ENCODE measurements at regions not wholly inside any gene's neighbourhood (a gene's known extent, or its start where the extent isn't known, plus 50 kb on each side); places are given as distances from the start of the nearest gene placed in this dataset.

GRCh38 chr2:139645617-139646016 lies 865.4 kb upstream of the NXPH2 start:
- DNase-seq (ENCODE audit: low read depth in 1 of 2, low spot score in 1 of 2): no peak
- no peak overlapping the region for H3K4me3 ChIP-seq (replicated peaks; ENCODE audit: insufficient read depth, low read length)
- no peaks in the 10 kb centered on the region for H3K27me3 ChIP-seq (ENCODE audit: insufficient read depth, poor library complexity, severe bottlenecking)
- TF ChIP-seq SPI1 (IDR thresholded peaks at IDR 0.05; ENCODE audit: borderline replicate concordance, low read depth): no peak
- no peak for TF ChIP-seq GABPA (IDR thresholded peaks at IDR 0.05; ENCODE audit: low read depth)
- TF ChIP-seq REST (IDR thresholded peaks at IDR 0.05; ENCODE audit: insufficient replicate concordance, low read depth): no peak
- no peak for TF ChIP-seq POLR2AphosphoS5 (IDR thresholded peaks at IDR 0.05; ENCODE audit: low read depth)
- TF ChIP-seq, protein P1, sequence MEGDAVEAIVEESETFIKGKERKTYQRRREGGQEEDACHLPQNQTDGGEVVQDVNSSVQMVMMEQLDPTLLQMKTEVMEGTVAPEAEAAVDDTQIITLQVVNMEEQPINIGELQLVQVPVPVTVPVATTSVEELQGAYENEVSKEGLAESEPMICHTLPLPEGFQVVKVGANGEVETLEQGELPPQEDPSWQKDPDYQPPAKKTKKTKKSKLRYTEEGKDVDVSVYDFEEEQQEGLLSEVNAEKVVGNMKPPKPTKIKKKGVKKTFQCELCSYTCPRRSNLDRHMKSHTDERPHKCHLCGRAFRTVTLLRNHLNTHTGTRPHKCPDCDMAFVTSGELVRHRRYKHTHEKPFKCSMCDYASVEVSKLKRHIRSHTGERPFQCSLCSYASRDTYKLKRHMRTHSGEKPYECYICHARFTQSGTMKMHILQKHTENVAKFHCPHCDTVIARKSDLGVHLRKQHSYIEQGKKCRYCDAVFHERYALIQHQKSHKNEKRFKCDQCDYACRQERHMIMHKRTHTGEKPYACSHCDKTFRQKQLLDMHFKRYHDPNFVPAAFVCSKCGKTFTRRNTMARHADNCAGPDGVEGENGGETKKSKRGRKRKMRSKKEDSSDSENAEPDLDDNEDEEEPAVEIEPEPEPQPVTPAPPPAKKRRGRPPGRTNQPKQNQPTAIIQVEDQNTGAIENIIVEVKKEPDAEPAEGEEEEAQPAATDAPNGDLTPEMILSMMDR (IDR thresholded peaks at IDR 0.05; ENCODE audit: insufficient read depth, low read length): no peak
- H3K27ac ChIP-seq (replicated peaks): no peak overlapping the region

GRCh38 chr2:139643139-139643538 lies 862.9 kb upstream of the NXPH2 start:
- Histone ChIP-seq H3K4me3 (replicated peaks; ENCODE audit: insufficient read depth, low read length) (no peak overlapping the region), H3K27me3 (ENCODE audit: insufficient read depth, poor library complexity, severe bottlenecking) (no peaks in the 10 kb centered on the region), H3K27ac (replicated peaks) (no peak overlapping the region)
- TF ChIP-seq, protein P1 (IDR thresholded peaks at IDR 0.05; ENCODE audit: insufficient read depth, low read length): no peak
- TF ChIP-seq REST (IDR thresholded peaks at IDR 0.05; ENCODE audit: insufficient replicate concordance, low read depth) (no peak), POLR2AphosphoS5 (IDR thresholded peaks at IDR 0.05; ENCODE audit: low read depth) (no peak)
- DNase-seq (ENCODE audit: low read depth in 1 of 2, low spot score in 1 of 2): no peak

DNA sequence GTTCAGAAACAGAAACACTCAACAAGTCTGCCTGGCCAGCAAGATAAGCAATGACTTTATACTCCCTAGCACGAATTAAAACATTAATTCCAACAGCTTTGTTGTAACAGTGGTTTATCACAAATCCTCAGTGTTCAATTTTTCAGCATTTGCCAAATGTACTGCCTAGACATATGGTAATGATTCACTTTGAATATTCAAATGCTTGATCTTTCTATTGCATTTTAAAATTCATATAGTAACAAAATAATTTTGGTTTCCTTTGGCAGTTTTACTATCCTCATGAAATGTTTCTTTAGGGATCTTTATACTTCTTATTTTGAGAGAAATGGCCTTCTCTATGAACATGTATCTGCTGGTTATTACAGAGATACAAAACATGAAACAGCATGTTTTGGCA lies 851.8 kb upstream of the NXPH2 start:
- Histone ChIP-seq H3K27me3 (ENCODE audit: insufficient read depth, poor library complexity, severe bottlenecking) (no peaks in the 10 kb centered on the region), H3K27ac (replicated peaks) (no peak overlapping the region), H3K4me3 (replicated peaks; ENCODE audit: insufficient read depth, low read length) (no peak overlapping the region)
- TF ChIP-seq REST (IDR thresholded peaks at IDR 0.05; ENCODE audit: insufficient replicate concordance, low read depth) (no peak), SPI1 (IDR thresholded peaks at IDR 0.05; ENCODE audit: borderline replicate concordance, low read depth) (no peak), GABPA (IDR thresholded peaks at IDR 0.05; ENCODE audit: low read depth) (no peak), POLR2AphosphoS5 (IDR thresholded peaks at IDR 0.05; ENCODE audit: low read depth) (no peak)
- TF ChIP-seq, protein P1 (IDR thresholded peaks at IDR 0.05; ENCODE audit: insufficient read depth, low read length): no peak
- no peak for DNase-seq (ENCODE audit: low read depth in 1 of 2, low spot score in 1 of 2)
